Inflammatory macrophage treated with lipopolysaccharide for 4 hours (primary cell): ENCODE measurements at regions not wholly inside any gene's neighbourhood (a gene's known extent, or its start where the extent isn't known, plus 50 kb on each side); places are given as distances from the start of the nearest gene placed in this dataset.
"Not testable (repeated sequence)": the region's sequence is repeated elsewhere in the genome, so short reads cannot be mapped to it uniquely, and the experiment has no call there.

Experiments used
- DNase-seq: peaks from one replicate; pipeline ENCODE4 v3.0.0-alpha.2; 2020

- DNase-seq, result peak; percentile 1
These were observed 68.4 kb upstream of the TMEM229A start for GRCh38 chr7:124101173-124101768.

- DNase-seq, result no peak
These were observed 67.3 kb upstream of the TMEM229A start for GRCh38 chr7:124100190-124100589.

- not testable (repeated sequence) for DNase-seq
These were observed 66.7 kb upstream of the TMEM229A start for GRCh38 chr7:124099585-124099984.

- no peak for DNase-seq
These were observed 56.8 kb upstream of the TMEM229A start for GRCh38 chr7:124089621-124090020.

GRCh38 chr7:124088590-124088989, 55.7 kb upstream of the TMEM229A start:
- no peak for DNase-seq

- DNase-seq, result no peak
These were observed 54.0 kb upstream of the TMEM229A start for GRCh38 chr7:124086843-124087242.

- no peak for DNase-seq
These were observed 52.3 kb upstream of the TMEM229A start for GRCh38 chr7:124085179-124085578.

GRCh38 chr7:124084024-124084423, 51.2 kb upstream of the TMEM229A start:
- DNase-seq, result no peak
